ENCODE measurements at regions not wholly inside any gene's neighbourhood (a gene's known extent, or its start where the extent isn't known, plus 50 kb on each side); places are given as distances from the start of the nearest gene placed in this dataset.

DNA sequence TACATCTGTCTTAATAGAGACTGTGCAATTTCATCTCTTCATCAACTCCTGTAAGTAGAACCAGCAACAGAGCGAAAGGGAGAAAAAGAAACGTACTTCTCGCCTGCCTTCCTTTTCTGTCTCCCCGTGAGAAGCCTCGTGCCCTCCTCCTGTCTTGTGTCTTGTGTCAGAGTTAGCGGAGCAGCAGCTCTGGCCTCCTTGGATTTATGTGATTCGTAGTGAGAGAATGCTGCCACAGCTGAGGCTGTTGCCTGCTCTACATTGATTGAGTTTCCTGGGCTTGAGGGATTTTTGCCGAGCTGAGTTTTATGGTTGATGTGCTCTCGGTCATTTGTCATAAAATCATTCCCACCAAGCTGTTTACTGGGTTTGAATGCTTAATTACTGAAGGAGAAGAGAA, 579.1 kb upstream of the RBFOX1 start:
- TF ChIP-seq CEBPB (IDR thresholded peaks at IDR 0.05) (no peak), YY1 (IDR thresholded peaks at IDR 0.05; ENCODE audit: low read depth) (no peak), TEAD4 (IDR thresholded peaks at IDR 0.05) (no peak), TCF12 (IDR thresholded peaks at IDR 0.05; ENCODE audit: low read depth) (no peak), EP300 (IDR thresholded peaks at IDR 0.05; ENCODE audit: borderline replicate concordance) (no peak)

Data from Ishikawa (cell line).